ENCODE measurements at regions not wholly inside any gene's neighbourhood (a gene's known extent, or its start where the extent isn't known, plus 50 kb on each side); places are given as distances from the start of the nearest gene placed in this dataset.

GRCh38 chr15:35630985-35631384, 85.0 kb upstream of the DPH6 start:
- no peak for DNase-seq
- Mint-ChIP-seq H3K4me3 (no peak overlapping the region), H3K4me1 (ENCODE audit: low read depth) (no peaks in the 10 kb centered on the region), H3K9me3 (no peaks in the 10 kb centered on the region), H3K27me3 (peaks cover 44% of the 10 kb centered on the region), H3K36me3 (ENCODE audit: low read depth) (no peaks in the 10 kb centered on the region), H3K27ac (no peak overlapping the region)

- no peak overlapping the region for H3K27ac Mint-ChIP-seq
- peaks cover 46% of the 10 kb centered on the region for H3K27me3 Mint-ChIP-seq
- DNase-seq: no peak
- H3K4me3 Mint-ChIP-seq: no peak overlapping the region
- no peaks in the 10 kb centered on the region for H3K9me3 Mint-ChIP-seq
- no peaks in the 10 kb centered on the region for H3K36me3 Mint-ChIP-seq (ENCODE audit: low read depth)
- H3K4me1 Mint-ChIP-seq (ENCODE audit: low read depth): no peaks in the 10 kb centered on the region
These were observed 87.7 kb upstream of the DPH6 start for GRCh38 chr15:35633677-35634076.

GRCh38 chr15:35646790-35647189, 100.8 kb upstream of the DPH6 start:
- Mint-ChIP-seq H3K27ac (no peak overlapping the region), H3K4me3 (no peak overlapping the region), H3K36me3 (ENCODE audit: low read depth) (no peaks in the 10 kb centered on the region), H3K9me3 (peaks cover 2% of the 10 kb centered on the region), H3K27me3 (peaks cover 15% of the 10 kb centered on the region), H3K4me1 (ENCODE audit: low read depth) (no peaks in the 10 kb centered on the region)
- DNase-seq: no peak

GRCh38 chr15:35647303-35647702, 101.3 kb upstream of the DPH6 start:
- H3K4me3 Mint-ChIP-seq: no peak overlapping the region
- no peak for DNase-seq
- H3K36me3 Mint-ChIP-seq (ENCODE audit: low read depth): no peaks in the 10 kb centered on the region
- peaks cover 16% of the 10 kb centered on the region for H3K27me3 Mint-ChIP-seq
- peaks cover 2% of the 10 kb centered on the region for H3K9me3 Mint-ChIP-seq
- H3K27ac Mint-ChIP-seq: no peak overlapping the region
- no peaks in the 10 kb centered on the region for H3K4me1 Mint-ChIP-seq (ENCODE audit: low read depth)

- no peaks in the 10 kb centered on the region for H3K36me3 Mint-ChIP-seq (ENCODE audit: low read depth)
- no peak overlapping the region for H3K4me3 Mint-ChIP-seq
- peaks cover 22% of the 10 kb centered on the region for H3K27me3 Mint-ChIP-seq
- H3K9me3 Mint-ChIP-seq: peaks cover 2% of the 10 kb centered on the region
- no peak overlapping the region for H3K27ac Mint-ChIP-seq
- no peaks in the 10 kb centered on the region for H3K4me1 Mint-ChIP-seq (ENCODE audit: low read depth)
- no peak for DNase-seq
These were observed 103.0 kb upstream of the DPH6 start for GRCh38 chr15:35648941-35649340.

- H3K9me3 Mint-ChIP-seq: peaks cover under 1% of the 10 kb centered on the region
- no peak overlapping the region for H3K27ac Mint-ChIP-seq
- H3K4me1 Mint-ChIP-seq (ENCODE audit: low read depth): no peaks in the 10 kb centered on the region
- H3K27me3 Mint-ChIP-seq: peaks cover 21% of the 10 kb centered on the region
- no peaks in the 10 kb centered on the region for H3K36me3 Mint-ChIP-seq (ENCODE audit: low read depth)
- H3K4me3 Mint-ChIP-seq: no peak overlapping the region
- no peak for DNase-seq
These were observed 103.6 kb upstream of the DPH6 start for GRCh38 chr15:35649575-35649974.

GRCh38 chr15:35654332-35654731, 108.4 kb upstream of the DPH6 start:
- no peaks in the 10 kb centered on the region for H3K9me3 Mint-ChIP-seq

GRCh38 chr15:35657679-35658311, 111.8 kb upstream of the DPH6 start:
- DNase-seq: no peak
- Mint-ChIP-seq H3K27ac (peak overlapping the region; percentile 80), H3K9me3 (no peaks in the 10 kb centered on the region), H3K36me3 (ENCODE audit: low read depth) (no peaks in the 10 kb centered on the region), H3K27me3 (peaks cover 32% of the 10 kb centered on the region), H3K4me3 (no peak overlapping the region), H3K4me1 (ENCODE audit: low read depth) (peaks cover 10% of the 10 kb centered on the region)

More at GRCh38 chr15:35654332-35654731, 108.4 kb upstream of the DPH6 start:
- Mint-ChIP-seq H3K27ac (no peak overlapping the region), H3K4me1 (ENCODE audit: low read depth) (peaks cover 10% of the 10 kb centered on the region), H3K36me3 (ENCODE audit: low read depth) (no peaks in the 10 kb centered on the region), H3K27me3 (peaks cover 21% of the 10 kb centered on the region), H3K4me3 (no peak overlapping the region)
- DNase-seq: no peak

- DNase-seq: no peak
These were observed 118.0 kb upstream of the DPH6 start for GRCh38 chr15:35663956-35664355.

GRCh38 chr15:35665896-35666536, 120.1 kb upstream of the DPH6 start:
- no peaks in the 10 kb centered on the region for H3K9me3 Mint-ChIP-seq
- H3K27ac Mint-ChIP-seq: no peak overlapping the region
- no peak for DNase-seq
- no peaks in the 10 kb centered on the region for H3K36me3 Mint-ChIP-seq (ENCODE audit: low read depth)
- no peak overlapping the region for H3K4me3 Mint-ChIP-seq
- peaks cover 9% of the 10 kb centered on the region for H3K4me1 Mint-ChIP-seq (ENCODE audit: low read depth)
- peaks cover 12% of the 10 kb centered on the region for H3K27me3 Mint-ChIP-seq

More at GRCh38 chr15:35663956-35664355, 118.0 kb upstream of the DPH6 start:
- H3K27ac Mint-ChIP-seq: no peak overlapping the region
- peaks cover 23% of the 10 kb centered on the region for H3K27me3 Mint-ChIP-seq
- no peaks in the 10 kb centered on the region for H3K36me3 Mint-ChIP-seq (ENCODE audit: low read depth)
- peaks cover 9% of the 10 kb centered on the region for H3K4me1 Mint-ChIP-seq (ENCODE audit: low read depth)
- no peak overlapping the region for H3K4me3 Mint-ChIP-seq
- H3K9me3 Mint-ChIP-seq: no peaks in the 10 kb centered on the region

GRCh38 chr15:35667908-35668307, 121.9 kb upstream of the DPH6 start:
- no peaks in the 10 kb centered on the region for H3K36me3 Mint-ChIP-seq (ENCODE audit: low read depth)
- DNase-seq: no peak
- peaks cover 14% of the 10 kb centered on the region for H3K4me1 Mint-ChIP-seq (ENCODE audit: low read depth)
- H3K27me3 Mint-ChIP-seq: peaks cover 8% of the 10 kb centered on the region
- H3K27ac Mint-ChIP-seq: no peak overlapping the region
- no peaks in the 10 kb centered on the region for H3K9me3 Mint-ChIP-seq
- H3K4me3 Mint-ChIP-seq: no peak overlapping the region

- Mint-ChIP-seq H3K36me3 (ENCODE audit: low read depth) (no peaks in the 10 kb centered on the region), H3K27ac (no peak overlapping the region), H3K9me3 (no peaks in the 10 kb centered on the region), H3K4me3 (no peak overlapping the region), H3K4me1 (ENCODE audit: low read depth) (peaks cover 22% of the 10 kb centered on the region), H3K27me3 (peaks cover 14% of the 10 kb centered on the region)
- no peak for DNase-seq
These were observed 123.1 kb upstream of the DPH6 start for GRCh38 chr15:35669021-35669420.

- no peak for DNase-seq
- Mint-ChIP-seq H3K36me3 (ENCODE audit: low read depth) (no peaks in the 10 kb centered on the region), H3K27ac (no peak overlapping the region), H3K27me3 (peaks cover 14% of the 10 kb centered on the region), H3K9me3 (no peaks in the 10 kb centered on the region), H3K4me3 (no peak overlapping the region), H3K4me1 (ENCODE audit: low read depth) (peaks cover 22% of the 10 kb centered on the region)
These were observed 123.6 kb upstream of the DPH6 start for GRCh38 chr15:35669432-35670045.

- Mint-ChIP-seq H3K27me3 (peaks cover 17% of the 10 kb centered on the region), H3K4me1 (ENCODE audit: low read depth) (peaks cover 22% of the 10 kb centered on the region), H3K36me3 (ENCODE audit: low read depth) (no peaks in the 10 kb centered on the region), H3K9me3 (no peaks in the 10 kb centered on the region), H3K4me3 (no peak overlapping the region), H3K27ac (no peak overlapping the region)
- no peak for DNase-seq
These were observed 125.2 kb upstream of the DPH6 start for GRCh38 chr15:35671197-35671596.

GRCh38 chr15:35671981-35672380, 126.0 kb upstream of the DPH6 start:
- no peak for DNase-seq
- peaks cover 19% of the 10 kb centered on the region for H3K4me1 Mint-ChIP-seq (ENCODE audit: low read depth)
- H3K27me3 Mint-ChIP-seq: peaks cover 17% of the 10 kb centered on the region
- H3K4me3 Mint-ChIP-seq: no peak overlapping the region
- no peak overlapping the region for H3K27ac Mint-ChIP-seq
- no peaks in the 10 kb centered on the region for H3K9me3 Mint-ChIP-seq
- H3K36me3 Mint-ChIP-seq (ENCODE audit: low read depth): no peaks in the 10 kb centered on the region

Measured in activated T-cell treated with anti-CD3 and anti-CD28 coated beads, Interleukin-2, amount 50 U/mL, for 24 hours (primary cell).